ENCODE measurements at regions not wholly inside any gene's neighbourhood (a gene's known extent, or its start where the extent isn't known, plus 50 kb on each side); places are given as distances from the start of the nearest gene placed in this dataset.

DNA sequence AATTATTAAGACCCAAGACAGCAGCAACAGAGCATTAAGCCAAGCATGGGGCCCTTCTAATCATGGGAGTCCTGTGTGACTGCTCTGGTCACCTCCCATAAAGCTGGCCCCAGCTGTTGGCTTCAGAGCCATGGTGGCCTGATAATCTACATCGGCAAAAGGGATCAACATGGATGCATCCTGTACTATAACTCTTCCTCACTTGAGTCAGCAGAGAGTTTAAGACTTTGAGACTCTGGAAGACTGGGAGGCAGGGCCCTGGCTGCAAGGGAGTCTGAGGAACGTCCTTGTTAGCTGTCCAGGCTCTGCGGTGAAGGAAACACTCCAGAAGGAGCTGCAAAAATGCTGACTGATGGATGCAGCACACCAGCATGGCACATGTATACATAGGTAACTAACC is 95.0 kb upstream of the KIAA1217 start:
- DNase-seq, result no peak
- no peaks in the 10 kb centered on the region for H3K4me1 ChIP-seq
- no peaks in the 10 kb centered on the region for H3K9me3 ChIP-seq
- intact Hi-C loops (cut with DNase I; ENCODE audit: low total_unique reads), result no loop called here
- TF ChIP-seq POLR2AphosphoS5 (IDR thresholded peaks at IDR 0.05) (no peak), CTCF (IDR thresholded peaks at IDR 0.05) (no peak), EP300 (IDR thresholded peaks at IDR 0.05) (no peak), POLR2A (IDR thresholded peaks at IDR 0.05) (no peak)
- H3K27ac ChIP-seq, result no peak overlapping the region
- H3K27me3 ChIP-seq, result no peaks in the 10 kb centered on the region
- 78 to 89% (median 82%) methylated on average over 3 of the region's 3 CpGs for WGBS, 5 donors
- H3K36me3 ChIP-seq, result no peaks in the 10 kb centered on the region
- H3K4me3 ChIP-seq, result no peak overlapping the region

GRCh38 chr10:24114556-24114955 is 94.4 kb upstream of the KIAA1217 start:
- no peaks in the 10 kb centered on the region for H3K36me3 ChIP-seq
- H3K4me1 ChIP-seq, result no peaks in the 10 kb centered on the region
- H3K4me3 ChIP-seq, result no peak overlapping the region
- H3K27me3 ChIP-seq, result no peaks in the 10 kb centered on the region
- no peak for TF ChIP-seq POLR2A (IDR thresholded peaks at IDR 0.05)
- no peak for TF ChIP-seq EP300 (IDR thresholded peaks at IDR 0.05)
- no peak for TF ChIP-seq CTCF (IDR thresholded peaks at IDR 0.05)
- no peak for TF ChIP-seq POLR2AphosphoS5 (IDR thresholded peaks at IDR 0.05)
- peak in 1 of 2 donors; percentile 44 for DNase-seq
- intact Hi-C loops (cut with DNase I; ENCODE audit: low total_unique reads), result no loop called here
- no peak overlapping the region for H3K27ac ChIP-seq
- H3K9me3 ChIP-seq, result no peaks in the 10 kb centered on the region
- WGBS, 5 donors, result 60 to 80% (median 74%) methylated on average over 3 of the region's 3 CpGs

DNA sequence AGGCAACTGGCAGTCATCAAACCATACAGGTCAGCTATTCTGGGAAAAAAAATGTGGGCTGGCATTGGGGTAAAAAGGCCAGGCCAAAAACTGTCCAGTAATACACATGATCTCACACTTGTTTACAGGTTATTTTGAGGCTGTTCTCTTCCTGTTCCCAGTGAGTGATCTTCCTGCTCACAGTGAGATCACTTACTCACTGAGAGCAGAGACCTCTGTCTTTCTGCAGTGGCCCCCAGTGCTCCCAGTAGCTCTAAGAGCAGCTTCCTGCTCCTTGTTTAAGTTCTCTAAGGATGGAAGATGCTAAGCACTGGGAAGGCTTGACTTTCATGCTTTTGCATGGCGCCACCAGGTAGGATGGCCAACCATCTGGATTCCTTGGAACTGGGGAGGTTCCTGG is 93.5 kb upstream of the KIAA1217 start:
- H3K36me3 ChIP-seq, result no peaks in the 10 kb centered on the region
- intact Hi-C loops (cut with DNase I; ENCODE audit: low total_unique reads), result no loop called here
- no peaks in the 10 kb centered on the region for H3K4me1 ChIP-seq
- H3K27me3 ChIP-seq, result no peaks in the 10 kb centered on the region
- WGBS, 5 donors, result 90 to 100% (median 96%) methylated on average over 1 of the region's 1 CpG
- H3K27ac ChIP-seq, result peak overlapping the region in 1 of 5 donors; percentile 1
- no peak for TF ChIP-seq CTCF (IDR thresholded peaks at IDR 0.05)
- no peak for TF ChIP-seq EP300 (IDR thresholded peaks at IDR 0.05)
- no peaks in the 10 kb centered on the region for H3K9me3 ChIP-seq
- no peak overlapping the region for H3K4me3 ChIP-seq
- DNase-seq, result no peak

DNA sequence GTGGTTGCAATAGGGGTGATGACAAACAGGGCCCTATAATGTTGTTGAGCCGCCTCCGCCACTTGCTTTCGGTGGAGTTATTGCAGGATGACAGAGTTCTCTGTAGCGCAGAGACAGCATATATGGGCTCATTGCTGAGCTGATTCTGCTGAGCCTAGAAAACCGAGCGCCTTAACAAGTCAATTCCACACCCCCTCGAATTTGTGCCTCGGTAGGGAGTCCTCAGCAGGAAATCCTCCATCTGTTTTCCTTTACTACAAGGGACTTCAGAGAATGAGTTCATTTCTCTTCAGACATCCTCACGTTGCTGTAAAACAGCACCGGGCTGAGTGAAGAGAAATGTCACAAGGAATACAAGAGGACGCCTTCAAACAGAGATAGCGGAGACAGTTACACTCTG is 90.7 kb upstream of the KIAA1217 start:
- DNase-seq, result peak in 1 of 2 donors; percentile 22
- TF ChIP-seq POLR2A (IDR thresholded peaks at IDR 0.05) (no peak), CTCF (IDR thresholded peaks at IDR 0.05) (no peak), POLR2AphosphoS5 (IDR thresholded peaks at IDR 0.05) (no peak), EP300 (IDR thresholded peaks at IDR 0.05) (no peak)
- H3K36me3 ChIP-seq, result no peaks in the 10 kb centered on the region
- H3K4me3 ChIP-seq, result no peak overlapping the region
- no peaks in the 10 kb centered on the region for H3K9me3 ChIP-seq
- 50 to 60% (median 53%) methylated on average over 12 of the region's 12 CpGs for WGBS, 5 donors
- H3K4me1 ChIP-seq, result no peaks in the 10 kb centered on the region
- H3K27ac ChIP-seq, result no peak overlapping the region
- no peaks in the 10 kb centered on the region for H3K27me3 ChIP-seq
- intact Hi-C loops (cut with DNase I; ENCODE audit: low total_unique reads), result no loop called here
